ENCODE measurements at regions not wholly inside any gene's neighbourhood (a gene's known extent, or its start where the extent isn't known, plus 50 kb on each side); places are given as distances from the start of the nearest gene placed in this dataset.

- TF ChIP-seq POLR2AphosphoS5 (IDR thresholded peaks at IDR 0.05; ENCODE audit: low read depth) (no peak), SPI1 (IDR thresholded peaks at IDR 0.05; ENCODE audit: borderline replicate concordance, low read depth) (no peak), REST (IDR thresholded peaks at IDR 0.05; ENCODE audit: insufficient replicate concordance, low read depth) (no peak), CTCF (IDR thresholded peaks at IDR 0.05; ENCODE audit: insufficient read depth, low read length) (no peak), GABPA (IDR thresholded peaks at IDR 0.05; ENCODE audit: low read depth) (no peak)
- no peaks in the 10 kb centered on the region for H3K27me3 ChIP-seq (ENCODE audit: insufficient read depth, poor library complexity, severe bottlenecking)
- no peak overlapping the region for H3K4me3 ChIP-seq (replicated peaks; ENCODE audit: insufficient read depth, low read length)
- no peak overlapping the region for H3K27ac ChIP-seq (replicated peaks)
- no peak for DNase-seq (ENCODE audit: low read depth in 1 of 2, low spot score in 1 of 2)
Measured at GRCh38 chr1:80659161-80659560, 1141.6 kb upstream of the ADGRL2 start.

GRCh38 chr1:80657707-80658106 lies 1143.0 kb upstream of the ADGRL2 start:
- no peak for TF ChIP-seq SPI1 (IDR thresholded peaks at IDR 0.05; ENCODE audit: borderline replicate concordance, low read depth)
- no peak for TF ChIP-seq REST (IDR thresholded peaks at IDR 0.05; ENCODE audit: insufficient replicate concordance, low read depth)
- TF ChIP-seq CTCF (IDR thresholded peaks at IDR 0.05; ENCODE audit: insufficient read depth, low read length), result no peak
- TF ChIP-seq POLR2AphosphoS5 (IDR thresholded peaks at IDR 0.05; ENCODE audit: low read depth), result no peak
- TF ChIP-seq GABPA (IDR thresholded peaks at IDR 0.05; ENCODE audit: low read depth), result no peak
- Histone ChIP-seq H3K27me3 (ENCODE audit: insufficient read depth, poor library complexity, severe bottlenecking) (no peaks in the 10 kb centered on the region), H3K27ac (replicated peaks) (no peak overlapping the region), H3K4me3 (replicated peaks; ENCODE audit: insufficient read depth, low read length) (no peak overlapping the region)
- no peak for DNase-seq (ENCODE audit: low read depth in 1 of 2, low spot score in 1 of 2)

- Histone ChIP-seq H3K27me3 (ENCODE audit: insufficient read depth, poor library complexity, severe bottlenecking) (no peaks in the 10 kb centered on the region), H3K4me3 (replicated peaks; ENCODE audit: insufficient read depth, low read length) (no peak overlapping the region), H3K27ac (replicated peaks) (no peak overlapping the region)
- no peak for DNase-seq (ENCODE audit: low read depth in 1 of 2, low spot score in 1 of 2)
- TF ChIP-seq GABPA (IDR thresholded peaks at IDR 0.05; ENCODE audit: low read depth) (no peak), SPI1 (IDR thresholded peaks at IDR 0.05; ENCODE audit: borderline replicate concordance, low read depth) (no peak), CTCF (IDR thresholded peaks at IDR 0.05; ENCODE audit: insufficient read depth, low read length) (no peak), POLR2AphosphoS5 (IDR thresholded peaks at IDR 0.05; ENCODE audit: low read depth) (no peak), REST (IDR thresholded peaks at IDR 0.05; ENCODE audit: insufficient replicate concordance, low read depth) (no peak)
Measured at GRCh38 chr1:80657044-80657643, 1143.6 kb upstream of the ADGRL2 start.
